Ecto neural progenitor cell (in vitro differentiated cells): ENCODE measurements at regions not wholly inside any gene's neighbourhood (a gene's known extent, or its start where the extent isn't known, plus 50 kb on each side); places are given as distances from the start of the nearest gene placed in this dataset.
"Not testable (repeated sequence)": the region's sequence is repeated elsewhere in the genome, so short reads cannot be mapped to it uniquely, and the experiment has no call there.

Experiments
- DNase-seq: peaks from one replicate; pipeline ENCODE4 v3.0.0-alpha.2; 2018; ENCODE audit warnings: low spot score

DNA sequence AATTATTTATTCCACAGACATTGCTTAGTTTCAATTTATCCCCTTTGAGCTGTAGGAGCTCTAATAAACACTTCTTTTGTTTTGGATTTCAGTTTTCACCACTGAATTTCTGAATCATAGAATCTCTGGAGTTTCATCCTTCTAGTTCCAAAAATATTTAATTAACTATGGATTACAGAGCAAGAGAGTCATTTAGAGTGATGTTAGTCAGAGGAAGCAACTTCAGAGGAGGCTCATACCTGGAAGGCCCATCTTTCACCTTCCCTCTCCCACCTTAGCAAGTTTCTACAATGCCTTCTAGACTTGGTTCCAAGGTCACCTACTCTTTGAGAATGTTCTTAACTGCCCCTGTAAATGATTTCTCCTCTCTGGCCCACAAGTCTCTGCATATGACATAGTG, 353.2 kb downstream of the SPRY2 start:
- no peak for DNase-seq

DNA sequence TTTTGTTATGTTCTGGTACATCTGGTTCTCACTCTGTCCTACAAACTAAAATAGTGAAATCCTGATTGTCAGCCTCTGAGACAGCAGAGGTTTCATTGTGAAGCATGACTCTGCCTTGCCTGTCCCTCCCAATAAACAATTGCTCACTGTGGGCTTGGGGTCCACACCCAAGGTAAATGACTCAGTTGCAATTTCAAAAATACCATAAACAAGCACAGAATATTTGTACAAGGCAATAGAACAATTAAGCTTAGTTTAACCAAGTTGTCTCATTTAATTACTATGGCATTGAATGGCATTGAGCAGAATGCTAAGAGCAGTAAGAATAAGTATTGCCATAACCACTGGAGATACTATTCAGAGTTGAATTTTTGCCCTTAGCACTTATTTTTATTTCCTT, 353.6 kb downstream of the SPRY2 start:
- no peak for DNase-seq

DNA sequence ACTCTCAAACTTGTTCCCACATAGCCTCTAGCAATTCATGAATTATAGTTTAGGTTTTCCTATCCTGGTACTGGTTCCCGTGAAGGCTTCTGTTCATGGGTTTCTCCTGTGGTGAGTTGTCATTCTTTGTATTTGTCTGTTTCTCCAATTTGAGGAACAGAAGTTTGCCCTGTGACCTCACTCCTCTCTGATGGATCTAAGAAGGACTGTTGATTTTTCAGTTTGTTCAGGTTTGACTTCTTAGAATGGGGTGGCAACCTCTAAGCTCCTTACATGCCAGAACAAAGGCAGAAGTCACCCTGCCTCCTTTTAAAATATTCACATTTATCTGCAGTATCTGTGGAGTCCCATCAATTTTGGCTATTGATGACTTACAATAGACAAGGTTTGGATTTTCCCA, 354.0 kb downstream of the SPRY2 start:
- no peak for DNase-seq

DNA sequence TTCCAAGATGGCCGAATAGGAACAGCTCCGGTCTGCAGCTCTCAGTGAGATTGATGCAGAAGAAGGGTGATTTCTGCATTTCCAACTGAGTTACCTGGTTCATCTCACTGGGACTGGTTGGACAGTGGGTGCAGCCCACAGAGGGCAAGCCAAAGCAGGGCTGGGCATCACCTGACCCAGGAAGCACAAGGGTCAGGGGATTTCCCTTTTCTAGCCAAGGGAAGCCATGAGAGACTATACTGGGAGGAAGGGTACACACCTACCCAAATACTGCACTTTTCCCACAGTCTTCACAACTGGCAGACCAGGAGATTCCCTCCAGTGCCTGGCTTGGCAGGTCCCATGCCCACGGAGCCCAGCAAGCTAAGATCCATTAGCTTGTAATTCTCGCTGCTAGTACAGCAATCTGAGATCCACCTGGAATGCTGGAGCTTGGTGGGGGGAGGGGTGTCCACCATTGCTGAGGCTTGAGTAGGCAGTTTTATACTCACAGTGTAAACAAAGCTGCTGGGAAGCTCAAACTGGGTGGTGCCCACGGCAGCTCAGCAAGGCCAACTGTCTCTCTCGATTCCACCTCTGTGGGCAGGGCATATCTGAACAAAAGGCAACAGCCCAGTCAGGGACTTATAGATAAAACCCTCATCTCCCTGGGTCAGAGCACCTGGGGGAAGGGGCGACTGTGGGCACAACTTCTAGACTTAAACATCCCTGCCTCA, 365.8 kb downstream of the SPRY2 start:
- DNase-seq, result not testable (repeated sequence)

DNA sequence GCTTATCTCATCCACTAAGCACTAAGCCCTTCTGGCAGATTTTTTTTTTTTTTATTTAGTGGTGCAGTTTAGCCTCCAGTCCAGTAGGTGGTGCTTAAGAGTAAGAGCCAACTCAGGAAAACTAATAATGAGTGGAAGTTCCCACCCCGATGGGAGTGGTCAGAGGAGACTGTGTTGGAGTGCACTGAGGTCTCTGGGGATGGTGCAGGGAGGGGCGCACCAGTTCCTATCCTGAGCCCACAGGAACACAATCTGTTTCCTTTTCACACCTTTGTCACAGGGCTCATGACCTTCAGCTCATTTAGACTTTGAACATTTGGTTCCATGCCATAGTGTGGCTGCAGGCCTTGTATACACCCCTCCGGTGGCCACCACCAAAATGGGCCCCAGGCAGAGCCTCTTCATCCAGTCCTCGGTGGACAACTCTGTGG, 367.4 kb downstream of the SPRY2 start:
- DNase-seq, result no peak

DNA sequence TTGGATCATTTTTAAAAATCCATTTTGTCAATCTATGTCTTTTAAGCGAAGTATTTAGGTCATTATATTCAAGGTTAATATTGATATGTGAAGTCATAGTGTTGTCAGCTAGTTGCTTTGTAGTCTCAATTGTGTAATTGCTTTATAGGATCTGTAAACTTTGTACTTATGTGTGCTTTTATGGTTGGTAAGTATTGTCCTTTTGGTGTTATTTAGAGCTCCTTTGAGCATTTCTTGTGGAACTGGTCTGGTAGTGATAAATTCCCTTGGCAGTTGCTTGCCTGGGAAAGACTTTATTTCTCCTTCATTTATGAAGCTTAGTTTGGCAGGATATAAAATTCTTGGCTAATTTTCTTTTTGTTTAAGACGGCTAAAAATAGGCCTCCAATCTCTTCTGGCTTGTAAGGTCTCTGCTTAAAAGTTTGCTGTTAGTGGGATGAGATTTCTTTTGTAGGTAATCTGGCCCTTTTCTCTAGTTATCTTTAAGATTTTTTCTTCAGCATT, 368.8 kb downstream of the SPRY2 start:
- no peak for DNase-seq

DNA sequence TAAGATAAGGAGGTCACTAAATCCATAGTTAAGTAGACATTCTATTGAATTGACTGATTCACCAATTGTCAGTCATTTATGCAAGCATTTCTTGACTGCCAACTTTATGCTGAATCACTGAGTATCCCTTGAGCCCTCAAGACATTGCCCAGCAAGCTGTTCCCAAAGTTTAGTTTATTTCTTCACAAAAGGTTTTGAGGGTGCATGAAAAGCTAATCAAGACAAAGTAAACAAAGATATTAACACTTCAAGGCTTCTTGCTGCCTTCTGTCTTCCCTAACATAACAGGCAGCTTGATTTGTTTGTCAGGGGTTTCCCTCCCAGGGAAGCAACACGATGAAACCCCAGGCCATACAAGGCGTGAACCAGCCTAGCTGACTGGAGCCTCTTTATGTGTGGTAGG, 374.4 kb downstream of the SPRY2 start:
- DNase-seq, result no peak

DNA sequence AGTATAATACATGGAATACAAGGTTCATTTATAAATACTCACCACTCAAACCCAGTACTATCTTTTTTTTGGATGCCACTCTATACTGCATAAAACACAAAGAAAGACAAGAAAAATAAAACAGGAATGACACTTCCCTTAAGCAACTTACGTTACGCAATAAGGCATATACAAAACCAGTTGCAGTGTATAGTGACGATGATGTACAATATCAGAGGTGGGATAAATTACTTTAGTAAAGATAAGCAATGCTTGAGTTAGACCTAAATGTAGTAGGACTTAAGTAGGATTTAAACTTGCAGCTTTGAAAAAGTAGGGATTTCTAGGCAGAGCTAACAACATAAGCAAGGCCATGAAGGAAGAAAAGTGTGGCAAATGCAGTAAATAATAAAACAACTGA, 374.9 kb downstream of the SPRY2 start:
- DNase-seq, result no peak

DNA sequence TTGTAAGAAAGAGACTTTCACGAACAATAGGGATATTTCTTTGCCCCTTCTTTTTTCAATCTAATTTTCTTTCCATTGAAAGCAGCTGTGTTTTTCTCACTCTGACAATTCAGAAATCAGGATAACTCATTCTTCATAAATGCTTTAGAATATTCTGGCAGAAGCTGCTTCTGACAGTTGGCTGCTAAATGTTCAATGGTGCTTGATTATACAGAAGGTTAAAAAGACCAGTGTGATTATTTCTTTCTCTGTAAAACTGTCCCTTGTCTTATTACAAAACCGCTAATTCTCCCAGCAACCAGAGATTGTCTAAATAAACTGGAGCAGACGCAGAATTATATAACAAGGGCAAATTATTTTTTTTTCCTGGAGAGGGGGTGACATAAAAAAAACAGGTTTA, 394.4 kb downstream of the SPRY2 start:
- DNase-seq, result no peak

DNA sequence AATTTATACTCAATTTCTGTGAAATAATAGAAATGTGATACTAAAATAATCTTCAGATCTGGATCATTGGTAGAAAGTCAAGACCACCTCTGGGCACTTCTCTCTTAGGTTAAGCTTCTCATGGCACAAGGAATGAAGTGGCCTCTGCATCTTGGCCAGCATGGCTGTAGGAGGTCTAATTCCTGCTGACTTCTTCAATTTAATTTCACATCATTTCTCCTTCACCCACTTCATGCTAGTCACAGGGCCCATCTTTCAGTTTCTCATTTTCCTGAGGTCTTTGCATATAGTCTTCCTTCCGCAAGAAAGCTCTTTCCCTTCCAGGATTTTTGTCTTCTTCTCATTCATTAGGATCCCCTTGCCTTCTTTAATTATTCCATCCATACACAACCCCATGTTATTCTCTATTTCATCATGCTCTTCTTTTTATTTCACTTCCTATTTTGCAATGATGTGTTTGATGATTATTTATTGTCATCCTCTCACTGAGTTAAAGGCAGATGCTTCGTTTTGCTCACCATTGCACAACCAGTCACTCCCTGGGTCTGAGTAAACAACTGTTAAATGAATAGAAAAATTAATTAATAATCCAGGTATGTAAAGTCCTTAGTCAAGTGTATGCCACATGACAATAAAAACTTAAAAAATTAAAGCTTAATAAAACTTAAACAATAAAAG, 397.4 kb downstream of the SPRY2 start:
- DNase-seq, result no peak

DNA sequence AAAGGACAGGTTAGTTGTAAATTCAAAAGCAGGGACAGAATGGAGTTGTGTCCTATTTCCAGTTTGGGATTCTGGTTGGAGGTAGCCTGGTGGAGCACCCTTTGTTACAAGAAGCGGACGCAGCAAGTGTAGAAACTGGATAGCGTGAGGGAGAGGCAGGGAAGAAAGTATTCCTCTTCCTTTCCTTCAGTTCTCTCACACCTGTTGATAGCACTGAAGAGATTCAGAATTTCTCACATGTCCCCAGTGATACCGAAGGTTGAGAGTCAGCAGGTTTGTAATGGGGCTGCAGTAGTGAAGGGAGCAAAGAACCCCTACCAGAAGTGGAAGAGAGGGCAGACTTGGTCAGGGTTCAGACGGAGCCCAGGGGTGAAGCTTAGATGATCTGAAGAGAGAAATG, 399.2 kb downstream of the SPRY2 start:
- no peak for DNase-seq

DNA sequence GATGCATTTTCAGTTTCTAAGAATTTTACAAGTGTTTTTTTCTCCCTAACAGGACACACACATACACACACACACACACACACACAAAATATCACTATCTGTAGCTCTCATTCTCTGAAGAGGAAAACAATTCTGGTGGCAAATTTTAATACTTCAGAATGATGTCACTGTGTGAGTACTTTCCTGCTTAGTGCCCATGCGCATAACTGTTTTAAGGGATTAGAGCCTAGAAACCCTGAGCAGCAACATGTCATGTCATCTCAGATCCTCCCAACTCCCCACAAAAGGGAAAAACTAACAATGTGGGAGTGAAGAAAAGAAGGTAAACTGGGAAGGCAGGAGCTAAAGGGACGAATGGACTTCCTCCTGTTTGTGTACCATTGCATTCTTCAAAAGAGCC, 401.2 kb downstream of the SPRY2 start:
- no peak for DNase-seq

DNA sequence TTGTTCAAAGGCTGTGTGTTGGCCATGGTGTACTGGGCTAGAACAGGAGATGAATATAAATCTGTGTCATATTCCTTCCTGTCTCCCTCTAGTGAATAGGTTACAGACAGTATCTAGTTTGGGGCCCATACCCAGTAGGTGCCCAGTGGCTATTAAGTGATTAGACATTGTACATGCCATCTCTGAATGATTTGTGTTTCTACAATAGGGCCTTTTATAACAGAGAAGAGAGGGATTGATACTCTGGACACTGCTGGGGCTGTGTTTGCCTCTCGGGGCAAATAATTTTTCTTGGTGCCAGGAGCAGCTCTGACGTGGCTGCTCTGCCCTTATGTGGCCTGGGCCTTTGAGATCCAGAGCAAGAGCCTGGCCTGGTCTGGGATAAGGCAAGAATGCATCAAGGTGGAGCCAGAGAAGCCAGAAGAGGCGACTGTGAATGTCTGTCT, 403.1 kb downstream of the SPRY2 start:
- no peak for DNase-seq

DNA sequence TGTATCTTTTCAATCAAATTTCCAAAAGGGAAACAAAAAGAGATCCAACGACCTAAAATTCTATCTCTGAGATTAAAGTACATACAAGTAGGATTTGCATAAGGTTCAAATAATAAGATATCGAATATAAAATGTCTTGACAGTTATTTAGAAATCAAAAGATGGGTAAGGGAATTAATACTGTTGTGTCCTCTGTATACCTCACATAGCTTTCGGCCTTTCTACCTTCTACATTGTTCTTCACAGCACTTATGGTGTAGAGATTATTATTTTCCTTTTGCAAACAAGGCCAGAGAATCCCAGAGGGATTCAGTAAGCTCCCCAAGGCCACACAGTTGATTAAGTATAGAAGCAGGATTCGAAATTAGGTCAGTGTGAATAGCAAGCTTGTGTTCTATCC, 403.6 kb downstream of the SPRY2 start:
- DNase-seq, result no peak

DNA sequence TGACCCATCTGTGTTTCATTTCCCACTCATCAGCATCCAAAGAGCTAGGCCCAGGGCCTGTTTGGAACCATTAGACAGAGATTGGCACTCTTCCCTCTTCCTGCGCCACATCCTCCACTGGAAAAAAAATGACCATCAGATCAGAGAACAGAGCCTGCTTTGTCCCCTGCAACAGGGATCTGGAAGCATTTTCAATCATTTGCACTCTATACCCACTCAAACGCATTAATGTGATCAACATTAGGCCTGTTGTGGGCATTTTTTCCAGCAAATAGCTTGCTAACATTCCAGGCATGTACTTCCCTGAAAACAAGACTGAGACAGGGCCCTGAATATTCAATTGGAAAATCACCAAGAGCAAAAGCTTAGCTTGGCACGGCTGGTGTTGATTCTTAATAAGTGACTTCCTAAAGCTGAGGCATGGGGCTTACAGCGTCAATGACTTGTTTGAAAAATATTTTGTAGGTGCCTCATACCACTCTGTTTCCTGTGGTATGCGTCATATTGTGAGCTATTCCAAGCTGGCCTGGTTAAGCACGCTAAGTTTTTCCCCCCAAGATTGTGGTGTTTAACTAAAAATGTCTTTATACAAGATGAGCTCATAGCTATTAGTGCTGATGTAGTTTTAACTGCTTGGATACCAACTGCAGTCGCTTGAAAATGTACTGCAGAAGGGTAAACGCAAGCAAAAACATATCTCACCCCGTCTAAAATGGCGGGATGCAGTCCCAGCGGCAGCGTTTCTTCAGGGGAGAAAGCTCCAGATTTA, 404.4 kb downstream of the SPRY2 start:
- DNase-seq, result no peak

DNA sequence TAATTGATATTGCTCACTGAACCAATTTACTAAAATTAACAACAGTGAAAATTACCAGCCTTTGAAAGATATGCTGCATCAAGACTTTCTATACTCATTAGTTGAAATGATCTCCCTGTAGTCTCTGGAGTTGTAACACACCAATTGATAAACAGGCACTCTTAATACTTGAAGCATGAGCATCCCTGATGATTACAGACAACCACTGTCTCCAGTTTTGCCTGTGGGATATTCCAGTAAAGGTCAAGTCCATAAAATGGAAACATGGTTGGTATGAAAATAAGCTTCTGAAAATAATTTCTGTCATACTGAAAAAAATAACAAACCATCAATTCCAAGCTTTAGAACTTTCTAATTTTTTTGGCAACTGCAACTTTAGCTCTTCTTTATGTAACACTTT, 405.8 kb downstream of the SPRY2 start:
- no peak for DNase-seq

DNA sequence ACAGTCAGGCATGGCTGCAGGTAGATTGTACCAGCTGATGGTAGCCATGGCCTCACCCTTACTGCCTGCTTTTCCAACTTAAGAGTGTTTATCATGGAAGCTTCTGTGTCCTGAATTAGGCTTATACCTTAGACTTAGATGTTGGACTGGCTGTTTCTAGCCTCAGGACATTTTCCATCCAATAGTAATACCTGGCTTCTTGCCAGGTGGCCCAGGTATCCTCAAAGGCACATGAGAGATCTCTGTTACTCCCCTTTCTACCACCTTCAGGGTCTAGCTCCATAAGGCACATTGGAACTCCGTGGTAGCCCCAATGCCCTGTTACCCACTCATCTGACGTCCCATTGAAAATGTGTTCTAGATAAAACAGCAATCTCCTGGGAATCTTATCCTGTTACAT, 407.5 kb downstream of the SPRY2 start:
- DNase-seq, result no peak

DNA sequence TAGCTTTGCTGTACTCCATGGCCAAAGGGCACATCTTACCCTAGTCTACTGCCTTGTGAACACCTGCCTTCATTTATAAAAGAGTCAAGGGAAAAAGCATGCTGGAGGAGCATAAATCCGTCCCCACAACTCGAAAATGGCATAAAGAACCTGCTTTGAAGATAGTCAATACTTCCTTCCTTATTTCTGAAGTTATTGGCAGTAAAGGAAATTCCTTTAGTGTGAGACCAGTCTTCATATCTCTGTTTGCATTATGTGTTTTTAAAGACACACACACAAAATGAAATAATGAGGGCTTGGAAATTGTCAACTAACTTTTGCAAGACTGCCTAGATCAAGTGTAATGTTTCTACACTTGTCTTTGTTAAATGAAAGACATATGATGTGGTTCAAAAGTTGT, 408.4 kb downstream of the SPRY2 start:
- DNase-seq, result no peak

DNA sequence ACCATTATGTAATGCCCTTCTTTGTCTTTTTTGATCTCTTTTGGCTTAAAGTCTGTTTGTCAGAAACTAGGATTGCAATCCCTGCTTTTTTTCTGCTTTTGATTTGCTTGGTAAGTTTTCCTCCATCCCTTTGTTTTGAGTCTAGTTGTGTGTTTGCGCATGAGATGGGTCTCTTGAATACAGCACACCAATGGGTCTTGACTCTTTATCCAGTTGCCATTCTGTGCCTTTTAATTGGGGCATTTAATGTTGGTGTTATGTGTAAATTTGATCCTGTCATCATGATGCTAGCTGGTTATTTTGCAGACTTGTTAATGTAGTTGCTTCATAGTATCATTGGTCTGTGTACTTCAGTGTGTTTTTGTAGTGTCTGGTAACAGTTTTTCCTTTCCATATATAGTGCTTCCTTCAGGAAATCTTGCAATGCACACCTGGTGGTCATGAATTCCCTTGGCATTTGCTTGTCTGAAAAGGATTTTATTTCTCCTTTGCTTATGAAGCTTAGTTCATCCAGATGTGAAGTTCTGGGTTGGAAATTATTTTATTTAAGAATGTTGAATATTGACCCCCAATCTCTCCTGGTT, 416.9 kb downstream of the SPRY2 start:
- DNase-seq, result not testable (repeated sequence)

DNA sequence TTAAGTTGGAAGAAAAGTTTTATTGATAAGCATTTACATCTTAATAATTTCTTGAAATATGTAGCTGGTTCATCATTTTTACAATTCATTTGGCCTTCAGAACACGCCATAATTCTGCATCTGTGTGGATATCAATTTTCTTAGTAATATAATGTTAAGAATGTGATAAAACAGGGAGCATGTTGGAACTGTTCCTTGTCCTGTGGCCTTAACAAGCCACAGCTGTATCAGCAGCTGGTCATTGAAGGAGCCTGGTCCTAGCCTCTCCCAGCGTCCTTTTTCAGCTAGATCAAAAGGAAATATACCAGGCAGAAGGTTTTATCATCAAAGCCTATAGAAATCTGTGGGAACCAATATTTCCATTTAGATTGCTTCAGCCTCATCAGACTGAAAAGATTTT, 421.8 kb downstream of the SPRY2 start:
- DNase-seq, result no peak

DNA sequence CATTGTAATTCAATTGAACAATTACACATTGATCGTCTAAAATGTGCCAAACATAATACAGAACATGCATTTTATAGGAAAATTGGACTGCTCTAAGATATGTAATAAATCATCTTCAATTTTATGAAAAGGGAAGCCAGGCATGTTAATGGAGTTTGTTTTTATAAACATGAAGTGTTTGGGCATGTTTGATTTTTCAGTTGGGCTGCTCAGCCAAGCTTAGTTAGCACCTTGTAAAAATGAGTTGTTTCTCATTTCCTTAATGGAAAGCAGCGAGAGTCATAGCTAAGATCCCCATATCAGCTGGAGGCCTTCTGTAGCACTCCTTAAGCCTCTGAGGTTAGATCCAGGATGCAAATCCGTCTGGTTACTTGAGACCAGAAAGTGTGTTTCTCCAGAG, 422.3 kb downstream of the SPRY2 start:
- DNase-seq, result no peak

DNA sequence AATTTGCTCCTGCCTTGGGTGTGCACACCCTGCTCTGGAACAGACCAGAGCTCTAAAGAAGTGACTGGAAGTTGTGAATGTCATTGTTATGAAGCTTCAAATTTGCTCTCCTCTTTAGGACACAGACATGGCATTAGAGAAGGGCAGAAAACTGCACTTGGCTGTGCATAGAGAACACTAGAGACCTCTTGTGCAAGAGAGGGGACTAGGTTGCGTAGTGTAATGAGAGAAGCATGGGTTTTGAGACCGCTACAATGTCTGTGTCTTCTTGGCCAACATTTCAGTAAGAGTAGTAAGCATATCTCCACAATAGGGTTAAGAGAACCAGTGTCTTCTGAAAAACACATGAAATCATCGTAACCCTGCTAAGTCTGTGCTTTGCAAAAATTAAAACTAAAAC, 423.3 kb downstream of the SPRY2 start:
- no peak for DNase-seq
